Parathyroid adenoma (tissue), 2 donors: ENCODE measurements at regions not wholly inside any gene's neighbourhood (a gene's known extent, or its start where the extent isn't known, plus 50 kb on each side); places are given as distances from the start of the nearest gene placed in this dataset.

ENCODE experiments used
- H2AFZ ChIP-seq: fragments of 300-600 bp; sonication (generic); one replicate; pipeline ENCODE4 v1.7.0; 2017; ENCODE audit warnings: antibody characterized with exemption, mild to moderate bottlenecking
- H3K27ac ChIP-seq: fragments of 300-600 bp; sonication (generic); one replicate; pipeline ENCODE4 v1.7.0; 2017
- H3K27me3 ChIP-seq: fragments of 300-600 bp; sonication (generic); one replicate; pipeline ENCODE4 v1.7.0; 2017; ENCODE audit warnings: low read length; ENCODE audit not compliant: control insufficient read depth, insufficient read depth
- H3K36me3 ChIP-seq: fragments of 300-600 bp; sonication (generic); one replicate; pipeline ENCODE4 v1.7.0; 2017; ENCODE audit warnings: low read length; ENCODE audit not compliant: control insufficient read depth, insufficient read depth
- H3K4me1 ChIP-seq: fragments of 300-600 bp; sonication (generic); one replicate; pipeline ENCODE4 v1.7.0; 2017; ENCODE audit warnings: control low read depth
- H3K4me2 ChIP-seq: fragments of 300-600 bp; sonication (generic); one replicate; pipeline ENCODE4 v1.7.0; 2017; ENCODE audit warnings: low read length
- H3K4me3 ChIP-seq: fragments of 300-600 bp; sonication (generic); one replicate; pipeline ENCODE4 v1.7.0; 2017; ENCODE audit warnings: low read depth, low read length
- H3K79me2 ChIP-seq: fragments of 300-600 bp; sonication (generic); one replicate; pipeline ENCODE4 v1.7.0; 2017; ENCODE audit warnings: control low read depth
- H3K9ac ChIP-seq: fragments of 300-600 bp; sonication (generic); one replicate; pipeline ENCODE4 v1.7.0; 2017; ENCODE audit warnings: mild to moderate bottlenecking
- H3K9me3 ChIP-seq: fragments of 300-600 bp; sonication (generic); one replicate; pipeline ENCODE4 v1.7.0; 2017; ENCODE audit warnings: low read length; ENCODE audit not compliant: control insufficient read depth
- TF ChIP-seq, protein P1 (sequence below): fragments of 300-600 bp; sonication (generic); IDR thresholded peaks from one replicate; pipeline ENCODE4 v1.7.0; 2017; ENCODE audit warnings: antibody characterized with exemption, mild to moderate bottlenecking
- donor health status: primary hyperparathyroidism.

DNA sequence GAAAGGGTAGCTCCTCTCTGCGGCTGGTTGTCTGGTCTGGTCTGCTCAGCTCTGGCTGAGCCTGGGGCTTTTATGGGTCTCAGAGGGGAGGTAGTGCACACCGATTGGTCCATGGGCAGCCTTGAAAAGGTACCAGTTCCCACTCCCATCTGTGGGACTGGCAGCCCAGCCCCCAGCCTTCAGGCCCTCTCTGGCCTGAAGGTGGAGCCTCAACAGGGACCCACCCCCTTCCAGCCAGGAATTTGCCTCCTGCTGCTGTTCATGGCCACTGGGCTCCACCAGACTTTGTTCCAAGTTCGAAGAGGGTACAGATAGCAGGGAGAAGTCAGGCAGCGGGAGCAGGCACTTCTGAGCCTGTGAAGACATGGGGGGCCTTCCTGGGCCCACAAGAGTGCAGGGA lies 165.3 kb upstream of the SLC27A6 start:
- no peak overlapping the region for H3K27ac ChIP-seq
- TF ChIP-seq, protein P1, sequence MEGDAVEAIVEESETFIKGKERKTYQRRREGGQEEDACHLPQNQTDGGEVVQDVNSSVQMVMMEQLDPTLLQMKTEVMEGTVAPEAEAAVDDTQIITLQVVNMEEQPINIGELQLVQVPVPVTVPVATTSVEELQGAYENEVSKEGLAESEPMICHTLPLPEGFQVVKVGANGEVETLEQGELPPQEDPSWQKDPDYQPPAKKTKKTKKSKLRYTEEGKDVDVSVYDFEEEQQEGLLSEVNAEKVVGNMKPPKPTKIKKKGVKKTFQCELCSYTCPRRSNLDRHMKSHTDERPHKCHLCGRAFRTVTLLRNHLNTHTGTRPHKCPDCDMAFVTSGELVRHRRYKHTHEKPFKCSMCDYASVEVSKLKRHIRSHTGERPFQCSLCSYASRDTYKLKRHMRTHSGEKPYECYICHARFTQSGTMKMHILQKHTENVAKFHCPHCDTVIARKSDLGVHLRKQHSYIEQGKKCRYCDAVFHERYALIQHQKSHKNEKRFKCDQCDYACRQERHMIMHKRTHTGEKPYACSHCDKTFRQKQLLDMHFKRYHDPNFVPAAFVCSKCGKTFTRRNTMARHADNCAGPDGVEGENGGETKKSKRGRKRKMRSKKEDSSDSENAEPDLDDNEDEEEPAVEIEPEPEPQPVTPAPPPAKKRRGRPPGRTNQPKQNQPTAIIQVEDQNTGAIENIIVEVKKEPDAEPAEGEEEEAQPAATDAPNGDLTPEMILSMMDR = no peak
- no peak overlapping the region for H3K4me2 ChIP-seq
- no peaks in the 10 kb centered on the region for H3K36me3 ChIP-seq
- no peaks in the 10 kb centered on the region for H3K4me1 ChIP-seq
- H3K9ac ChIP-seq = no peak overlapping the region
- H3K4me3 ChIP-seq = no peak overlapping the region
- no peak overlapping the region for H2AFZ ChIP-seq
- no peaks in the 10 kb centered on the region for H3K9me3 ChIP-seq
- no peaks in the 10 kb centered on the region for H3K79me2 ChIP-seq
- no peaks in the 10 kb centered on the region for H3K27me3 ChIP-seq

DNA sequence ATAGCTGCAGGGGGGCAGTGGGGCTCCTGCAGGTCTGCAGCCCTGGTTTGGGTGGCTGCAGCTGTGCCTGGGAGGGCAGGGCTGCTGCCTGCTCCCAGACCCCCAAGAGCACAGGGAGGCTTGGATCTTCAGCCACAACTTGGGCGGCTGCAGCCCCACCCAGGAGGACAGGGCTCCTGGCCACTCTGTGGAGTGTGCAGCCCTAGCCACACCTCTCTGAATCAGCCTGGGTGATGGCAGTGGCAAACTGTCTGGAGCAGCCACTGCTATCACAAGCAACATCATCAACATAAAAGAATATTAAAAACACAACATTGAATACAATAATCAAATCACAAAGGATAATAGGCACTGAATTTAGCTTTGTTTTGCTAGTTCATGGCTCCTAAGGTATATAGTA lies 164.9 kb upstream of the SLC27A6 start:
- H3K9me3 ChIP-seq = no peaks in the 10 kb centered on the region
- no peaks in the 10 kb centered on the region for H3K36me3 ChIP-seq
- TF ChIP-seq, protein P1 = no peak
- H3K4me1 ChIP-seq = no peaks in the 10 kb centered on the region
- H3K27me3 ChIP-seq = no peaks in the 10 kb centered on the region
- no peak overlapping the region for H3K27ac ChIP-seq
- no peak overlapping the region for H2AFZ ChIP-seq
- no peak overlapping the region for H3K4me3 ChIP-seq
- no peak overlapping the region for H3K9ac ChIP-seq
- H3K4me2 ChIP-seq = no peak overlapping the region
- H3K79me2 ChIP-seq = no peaks in the 10 kb centered on the region

DNA sequence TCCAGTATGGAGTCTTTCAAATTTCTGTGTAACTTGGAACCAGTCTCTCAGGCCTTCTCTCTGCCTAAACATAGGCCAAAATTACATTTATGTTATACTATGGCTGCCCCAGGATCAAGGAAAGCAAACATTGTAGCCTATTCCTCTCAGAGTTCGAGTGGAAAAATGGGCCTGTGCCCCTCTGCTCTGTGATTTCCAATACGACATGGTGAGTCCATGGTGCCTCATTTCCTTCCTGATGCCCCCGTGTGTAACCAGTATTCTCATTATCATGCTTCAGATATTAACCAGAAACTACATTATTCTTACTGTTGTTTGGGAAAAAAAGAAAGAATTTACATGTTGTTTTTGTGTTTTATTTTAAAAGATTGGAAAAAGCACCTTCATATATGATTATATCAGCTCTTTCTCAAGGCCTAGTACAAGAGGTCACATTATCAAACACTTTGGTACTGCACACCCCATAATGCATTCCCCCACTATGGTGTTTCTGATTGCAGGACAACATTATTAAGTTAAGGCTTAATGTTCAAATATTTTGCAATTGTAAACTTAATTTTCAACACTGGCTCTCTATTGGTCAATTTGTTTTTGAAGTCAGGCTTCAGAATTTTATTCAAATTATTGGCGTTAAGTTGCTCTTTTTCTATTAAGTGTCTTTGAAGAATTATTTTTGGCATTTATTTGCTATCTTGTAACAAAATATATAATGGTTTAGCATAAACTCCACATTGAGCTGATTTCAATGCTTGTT lies 151.8 kb upstream of the SLC27A6 start:
- Histone ChIP-seq H3K9me3 (no peaks in the 10 kb centered on the region), H3K9ac (no peak overlapping the region), H3K4me2 (no peak overlapping the region), H3K27ac (no peak overlapping the region), H3K36me3 (no peaks in the 10 kb centered on the region), H2AFZ (no peak overlapping the region), H3K4me1 (no peaks in the 10 kb centered on the region), H3K4me3 (no peak overlapping the region), H3K79me2 (no peaks in the 10 kb centered on the region), H3K27me3 (no peaks in the 10 kb centered on the region)
- TF ChIP-seq, protein P1 = no peak

DNA sequence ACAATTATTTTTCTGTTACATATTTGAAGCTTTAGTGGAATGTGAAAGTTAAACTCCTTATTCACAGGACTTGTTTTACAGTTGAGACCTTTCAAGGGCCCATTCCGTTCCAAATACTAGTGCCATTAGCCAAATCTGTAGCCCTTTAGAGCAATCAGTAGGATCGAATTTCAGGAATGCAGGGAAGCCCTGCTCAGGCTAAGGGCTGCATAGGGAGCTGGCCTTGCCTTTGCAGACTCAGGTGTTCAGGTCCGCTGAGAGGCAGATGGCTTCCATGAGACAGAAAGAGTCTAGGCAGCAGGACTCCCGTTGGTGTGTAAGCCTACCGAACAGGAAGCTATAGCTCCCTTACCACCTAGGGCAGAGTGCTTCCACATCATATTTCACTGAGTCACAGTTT lies 150.1 kb upstream of the SLC27A6 start:
- Histone ChIP-seq H3K27ac (no peak overlapping the region), H2AFZ (no peak overlapping the region), H3K4me1 (no peaks in the 10 kb centered on the region), H3K79me2 (no peaks in the 10 kb centered on the region), H3K9me3 (no peaks in the 10 kb centered on the region), H3K4me2 (no peak overlapping the region), H3K9ac (no peak overlapping the region), H3K27me3 (no peaks in the 10 kb centered on the region), H3K4me3 (no peak overlapping the region), H3K36me3 (no peaks in the 10 kb centered on the region)
- TF ChIP-seq, protein P1 = no peak

DNA sequence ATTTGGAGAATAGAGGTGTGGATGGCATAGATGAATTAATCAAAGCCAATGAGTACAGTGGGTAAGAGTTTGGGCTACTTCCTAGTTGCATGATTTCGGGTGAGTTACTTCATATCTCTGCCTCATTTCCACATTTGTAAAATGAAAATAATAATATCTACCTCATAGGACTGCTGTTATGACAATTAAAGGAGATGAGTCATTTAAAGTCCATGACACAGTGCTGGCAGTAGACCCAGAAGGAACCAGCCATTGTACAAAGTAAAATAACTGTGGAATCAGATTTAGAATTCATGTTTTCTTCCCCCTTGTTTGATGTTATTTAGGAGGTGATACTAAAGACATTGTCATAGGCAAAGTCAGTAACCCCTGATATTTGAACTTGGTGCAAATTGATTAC lies 139.5 kb upstream of the SLC27A6 start:
- Histone ChIP-seq H3K36me3 (no peaks in the 10 kb centered on the region), H3K4me3 (no peak overlapping the region), H3K79me2 (no peaks in the 10 kb centered on the region), H3K27me3 (no peaks in the 10 kb centered on the region), H3K4me1 (no peaks in the 10 kb centered on the region), H3K9ac (no peak overlapping the region), H3K27ac (no peak overlapping the region), H3K9me3 (no peaks in the 10 kb centered on the region), H2AFZ (no peak overlapping the region), H3K4me2 (no peak overlapping the region)
- TF ChIP-seq, protein P1 = no peak
